Neural cell (in vitro differentiated cells): ENCODE measurements at regions not wholly inside any gene's neighbourhood (a gene's known extent, or its start where the extent isn't known, plus 50 kb on each side); places are given as distances from the start of the nearest gene placed in this dataset.

Experiments
- H2AFZ ChIP-seq: fragments of 200-600, 300-800 bp; sonication (generic), shearing (Covaris generic); 2 replicates; pipeline ENCODE4 v1.6.0; 2014; ENCODE audit warnings: low read depth, mild to moderate bottlenecking, antibody characterized with exemption, low read length, moderate library complexity
- H3F3A ChIP-seq: fragments of 200-600 bp; shearing (Covaris generic); 2 replicates; pipeline ENCODE4 v1.6.1; 2016; ENCODE audit warnings: mild to moderate bottlenecking, moderate library complexity, mixed read lengths, antibody characterized with exemption, low read length; ENCODE audit not compliant: insufficient read depth, poor library complexity, severe bottlenecking
- H3K27ac ChIP-seq: fragments of 200-600, 300-800 bp; sonication (generic), shearing (Covaris generic); 2 replicates; pipeline ENCODE4 v1.5.1; 2014; ENCODE audit warnings: mild to moderate bottlenecking, low read length, moderate library complexity
- H3K27me3 ChIP-seq: fragments of 300-800, 200-600 bp; sonication (generic), shearing (Covaris generic); 2 replicates; pipeline ENCODE4 v1.6.0; 2014; ENCODE audit warnings: mild to moderate bottlenecking, low read depth, low read length, moderate library complexity; ENCODE audit not compliant: insufficient read depth
- H3K36me3 ChIP-seq: fragments of 300-800, 200-600 bp; sonication (generic), shearing (Covaris generic); 2 replicates; pipeline ENCODE4 v1.5.1; 2014; ENCODE audit warnings: mild to moderate bottlenecking, antibody characterized with exemption, low read length, moderate library complexity; ENCODE audit not compliant: insufficient read depth
- H3K4me2 ChIP-seq: fragments of 300-800, 200-600 bp; sonication (generic), shearing (Covaris generic); 2 replicates; pipeline ENCODE4 v1.6.0; 2014; ENCODE audit warnings: mild to moderate bottlenecking, low read length
- H3K4me3 ChIP-seq: fragments of 300-800, 200-600 bp; sonication (generic), shearing (Covaris generic); 2 replicates; pipeline ENCODE4 v1.5.1; 2014; ENCODE audit warnings: mild to moderate bottlenecking, low read length, moderate library complexity
- H3K79me2 ChIP-seq: fragments of 200-600 bp; shearing (Covaris generic); replicated peaks from 2 replicates; pipeline ENCODE4 v1.6.0; 2014; ENCODE audit warnings: mild to moderate bottlenecking, low read length, moderate library complexity; ENCODE audit not compliant: insufficient read depth
- H3K9ac ChIP-seq: fragments of 300-800, 200-600 bp; sonication (generic), shearing (Covaris generic); 2 replicates; pipeline ENCODE4 v1.6.1; 2016; ENCODE audit warnings: mild to moderate bottlenecking, low read length, mixed read lengths
- H3K9me2 ChIP-seq: fragments of 200-600 bp; shearing (Covaris generic); 2 replicates; pipeline ENCODE4 v1.6.1; 2016; ENCODE audit warnings: mild to moderate bottlenecking, low read length, mixed read lengths; ENCODE audit not compliant: insufficient read depth
- H3K9me3 ChIP-seq: fragments of 200-600, 300-800 bp; sonication (generic), shearing (Covaris generic); 2 replicates; pipeline ENCODE4 v1.6.1; 2016; ENCODE audit warnings: mild to moderate bottlenecking, mixed run types, low read length, moderate library complexity, mixed read lengths
- H4K20me1 ChIP-seq: fragments of 200-600 bp; shearing (Covaris generic); 2 replicates; pipeline ENCODE4 v1.6.1; 2016; ENCODE audit warnings: mild to moderate bottlenecking, mixed run types; ENCODE audit not compliant: insufficient read depth
- CTCF ChIP-seq: fragments of 450-650 bp; IDR thresholded peaks from 2 replicates; pipeline ENCODE4 v1.5.1; 2014; ENCODE audit warnings: antibody characterized with exemption, mild to moderate bottlenecking, moderate library complexity; ENCODE audit not compliant: poor library complexity, severe bottlenecking
- EP300 ChIP-seq: fragments of 450-650 bp; conservative IDR thresholded peaks from 2 replicates; pipeline ENCODE4 v1.6.1; 2014; ENCODE audit warnings: antibody characterized with exemption, mild to moderate bottlenecking, moderate library complexity; ENCODE audit not compliant: poor library complexity, severe bottlenecking
- EZH2 ChIP-seq: fragments of 200-600, 300-800 bp; shearing (Covaris generic), sonication (generic); IDR thresholded peaks from 2 replicates; pipeline ENCODE4 v1.6.1; 2014; ENCODE audit warnings: antibody characterized with exemption, low read length, borderline replicate concordance, mild to moderate bottlenecking; ENCODE audit not compliant: insufficient read depth, poor library complexity, severe bottlenecking
- MXI1 ChIP-seq: fragments of 450-650 bp; conservative IDR thresholded peaks from 2 replicates; pipeline ENCODE4 v1.6.1; 2014; ENCODE audit warnings: antibody characterized with exemption, mild to moderate bottlenecking; ENCODE audit not compliant: poor library complexity, severe bottlenecking
- POLR2AphosphoS5 ChIP-seq: IDR thresholded peaks from 2 replicates; pipeline ENCODE4 v1.6.1; 2012
- RAD21 ChIP-seq: fragments of 450-650 bp; conservative IDR thresholded peaks from 2 replicates; pipeline ENCODE4 v1.6.1; 2014; ENCODE audit warnings: antibody characterized with exemption, mild to moderate bottlenecking, moderate library complexity
- REST ChIP-seq: IDR thresholded peaks from 2 replicates; pipeline ENCODE4 v1.6.1; 2012; ENCODE audit warnings: borderline replicate concordance
- SMC3 ChIP-seq: fragments of 450-650 bp; conservative IDR thresholded peaks from 2 replicates; pipeline ENCODE4 v1.6.1; 2014; ENCODE audit warnings: antibody characterized with exemption, mild to moderate bottlenecking, moderate library complexity; ENCODE audit not compliant: poor library complexity
- TAF1 ChIP-seq: IDR thresholded peaks from 2 replicates; pipeline ENCODE4 v1.6.1; 2012; ENCODE audit warnings: low read depth

- no peak overlapping the region for H3K27ac ChIP-seq
- H3K4me2 ChIP-seq: no peak overlapping the region
- no peaks in the 10 kb centered on the region for H3K27me3 ChIP-seq
- no peak overlapping the region for H3K4me3 ChIP-seq
- H3K9me3 ChIP-seq: no peaks in the 10 kb centered on the region
- no peaks in the 10 kb centered on the region for H3K79me2 ChIP-seq
- H3K36me3 ChIP-seq: no peaks in the 10 kb centered on the region
- no peaks in the 10 kb centered on the region for H4K20me1 ChIP-seq
- no peaks in the 10 kb centered on the region for H3F3A ChIP-seq
- TF ChIP-seq CTCF (no peak), MXI1 (no peak), RAD21 (no peak), EP300 (no peak), EZH2 (no peak), POLR2AphosphoS5 (no peak), REST (no peak), TAF1 (no peak), SMC3 (no peak)
- no peak overlapping the region for H2AFZ ChIP-seq
- H3K9me2 ChIP-seq: no peaks in the 10 kb centered on the region
- no peak overlapping the region for H3K9ac ChIP-seq
These were observed 389.1 kb downstream of the GRIN2B start for GRCh38 chr12:13592063-13592942.

- Histone ChIP-seq H3K27ac (no peak overlapping the region), H3K9ac (no peak overlapping the region), H3K4me3 (no peak overlapping the region), H3K9me3 (no peaks in the 10 kb centered on the region), H2AFZ (no peak overlapping the region), H4K20me1 (no peaks in the 10 kb centered on the region), H3K79me2 (no peaks in the 10 kb centered on the region), H3K9me2 (no peaks in the 10 kb centered on the region), H3F3A (no peaks in the 10 kb centered on the region), H3K36me3 (no peaks in the 10 kb centered on the region), H3K27me3 (no peaks in the 10 kb centered on the region), H3K4me2 (no peak overlapping the region)
- no peak for TF ChIP-seq EZH2
- TF ChIP-seq POLR2AphosphoS5: no peak
- no peak for TF ChIP-seq MXI1
- TF ChIP-seq TAF1: no peak
- TF ChIP-seq CTCF: no peak
- no peak for TF ChIP-seq RAD21
- no peak for TF ChIP-seq REST
- TF ChIP-seq SMC3: no peak
- TF ChIP-seq EP300: no peak
These were observed 389.9 kb downstream of the GRIN2B start for GRCh38 chr12:13591488-13591887.
